GM20000 (cell line): ENCODE measurements at regions not wholly inside any gene's neighbourhood (a gene's known extent, or its start where the extent isn't known, plus 50 kb on each side); places are given as distances from the start of the nearest gene placed in this dataset.

Experiments used
- DNase-seq: peaks from one replicate; pipeline ENCODE4 v3.0.0; 2012; ENCODE audit warnings: low spot score
- TF ChIP-seq, protein P1 (sequence below): IDR thresholded peaks from 2 replicates; pipeline ENCODE4 v1.5.1; 2012; ENCODE audit warnings: mild to moderate bottlenecking, control low read depth; ENCODE audit errors: extremely low read depth, missing control alignments

- DNase-seq, result no peak
- TF ChIP-seq, protein P1, sequence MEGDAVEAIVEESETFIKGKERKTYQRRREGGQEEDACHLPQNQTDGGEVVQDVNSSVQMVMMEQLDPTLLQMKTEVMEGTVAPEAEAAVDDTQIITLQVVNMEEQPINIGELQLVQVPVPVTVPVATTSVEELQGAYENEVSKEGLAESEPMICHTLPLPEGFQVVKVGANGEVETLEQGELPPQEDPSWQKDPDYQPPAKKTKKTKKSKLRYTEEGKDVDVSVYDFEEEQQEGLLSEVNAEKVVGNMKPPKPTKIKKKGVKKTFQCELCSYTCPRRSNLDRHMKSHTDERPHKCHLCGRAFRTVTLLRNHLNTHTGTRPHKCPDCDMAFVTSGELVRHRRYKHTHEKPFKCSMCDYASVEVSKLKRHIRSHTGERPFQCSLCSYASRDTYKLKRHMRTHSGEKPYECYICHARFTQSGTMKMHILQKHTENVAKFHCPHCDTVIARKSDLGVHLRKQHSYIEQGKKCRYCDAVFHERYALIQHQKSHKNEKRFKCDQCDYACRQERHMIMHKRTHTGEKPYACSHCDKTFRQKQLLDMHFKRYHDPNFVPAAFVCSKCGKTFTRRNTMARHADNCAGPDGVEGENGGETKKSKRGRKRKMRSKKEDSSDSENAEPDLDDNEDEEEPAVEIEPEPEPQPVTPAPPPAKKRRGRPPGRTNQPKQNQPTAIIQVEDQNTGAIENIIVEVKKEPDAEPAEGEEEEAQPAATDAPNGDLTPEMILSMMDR, result no peak
These were observed 699.5 kb downstream of the DSC3 start for GRCh38 chr18:30343090-30343489.

GRCh38 chr18:30342675-30343074, 699.9 kb downstream of the DSC3 start:
- TF ChIP-seq, protein P1, result no peak
- DNase-seq, result no peak

DNA sequence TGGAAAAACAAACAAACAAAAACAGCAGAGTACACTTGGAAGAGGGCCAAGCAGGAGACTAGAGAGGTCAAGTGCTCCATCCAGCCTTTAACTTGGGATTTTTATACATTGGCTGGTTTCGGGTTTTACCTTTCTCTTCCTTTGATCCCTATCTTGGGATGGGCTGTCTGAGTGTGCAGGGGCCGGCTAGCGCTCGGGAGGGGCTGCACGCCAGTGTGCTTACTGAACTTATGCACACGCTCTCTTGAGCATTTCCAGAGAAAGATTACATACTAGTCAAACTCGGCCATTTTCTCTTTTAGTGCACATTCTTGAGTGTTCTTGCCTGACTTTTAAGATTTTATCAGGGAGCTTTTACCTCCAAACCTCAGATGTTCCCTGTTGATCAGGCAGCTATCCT, 707.8 kb downstream of the DSC3 start:
- no peak for DNase-seq
- TF ChIP-seq, protein P1, result no peak

- TF ChIP-seq, protein P1, result no peak
- no peak for DNase-seq
These were observed 709.2 kb downstream of the DSC3 start for GRCh38 chr18:30333310-30333709.

DNA sequence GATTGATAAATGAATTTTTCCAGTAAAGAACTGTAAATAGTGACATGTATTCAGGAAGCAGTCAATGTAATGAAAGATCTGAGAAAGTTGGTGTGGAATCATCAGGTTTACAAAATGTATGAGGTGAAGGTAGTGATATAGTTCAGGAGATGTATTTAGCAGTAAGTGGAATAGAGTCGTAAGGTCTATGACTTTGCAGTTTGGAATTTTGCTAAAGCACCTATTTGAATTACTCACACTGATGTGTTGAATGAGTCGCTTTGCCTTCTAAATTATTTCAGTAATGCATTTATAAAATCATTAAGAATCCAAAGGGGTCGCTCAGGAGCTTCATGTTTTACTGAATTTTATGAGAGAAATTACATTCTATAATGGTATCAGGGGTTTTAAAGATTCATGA, 713.7 kb downstream of the DSC3 start:
- no peak for DNase-seq
- TF ChIP-seq, protein P1, result no peak

- no peak for DNase-seq
- TF ChIP-seq, protein P1, result no peak
These were observed 740.4 kb downstream of the DSC3 start for GRCh38 chr18:30302181-30302580.

GRCh38 chr18:30298769-30299168, 743.8 kb downstream of the DSC3 start:
- TF ChIP-seq, protein P1, result no peak
- no peak for DNase-seq
